ENCODE measurements at regions not wholly inside any gene's neighbourhood (a gene's known extent, or its start where the extent isn't known, plus 50 kb on each side); places are given as distances from the start of the nearest gene placed in this dataset.

- TF ChIP-seq CTCF (IDR thresholded peaks at IDR 0.05), result no peak
- no peak for TF ChIP-seq POLR2A (IDR thresholded peaks at IDR 0.05)
These were observed 1085.2 kb upstream of the AMELY start for GRCh38 chrY:7996726-7997125.
